ENCODE measurements at regions not wholly inside any gene's neighbourhood (a gene's known extent, or its start where the extent isn't known, plus 50 kb on each side); places are given as distances from the start of the nearest gene placed in this dataset.

DNA sequence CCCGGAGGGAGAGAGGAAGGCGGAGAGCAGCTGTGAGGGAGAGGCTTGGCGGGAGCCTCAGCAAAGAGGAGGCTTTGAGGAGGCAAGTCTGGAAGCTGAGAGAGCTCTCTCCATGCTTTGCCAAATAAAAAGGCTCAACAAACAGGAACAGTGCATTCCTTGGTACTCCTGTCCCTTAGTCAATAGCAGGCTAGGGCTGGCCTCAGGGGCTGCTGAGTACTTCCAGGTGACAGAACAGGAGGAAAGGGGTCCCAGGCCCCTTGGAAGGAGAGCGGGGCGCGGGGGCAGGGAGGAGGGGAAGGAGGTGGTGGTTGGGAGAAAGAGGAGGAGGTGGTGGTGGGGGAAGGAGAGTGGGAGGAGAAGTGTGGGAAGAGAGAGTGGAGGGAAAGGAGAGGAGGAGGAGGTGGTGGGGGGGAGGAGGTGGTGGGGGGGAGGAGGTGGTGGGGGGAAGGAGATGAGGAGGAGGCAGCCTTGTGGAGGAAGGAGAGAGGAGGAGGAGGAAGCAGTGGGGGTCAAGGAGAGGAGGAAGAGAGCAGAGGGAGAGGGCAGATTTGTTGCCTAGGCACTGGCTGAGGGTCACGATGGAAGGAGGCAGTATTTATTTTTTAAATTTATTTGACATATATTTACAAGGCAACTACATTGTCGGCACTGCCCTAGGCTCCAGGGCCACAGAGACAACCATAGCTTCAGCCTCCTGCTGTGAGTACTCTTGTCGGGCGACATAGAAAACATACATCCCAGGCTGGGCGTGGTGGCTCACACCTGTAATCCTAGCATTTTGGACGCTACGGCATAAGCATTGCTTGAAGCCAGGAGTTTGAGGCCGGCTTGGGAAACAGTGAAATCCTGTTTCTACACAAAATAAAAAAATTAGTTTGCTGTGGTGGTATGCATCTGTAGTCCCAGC lies 74.2 kb upstream of the ZBED5 start:
- no peaks in the 10 kb centered on the region for H3K36me3 Mint-ChIP-seq (ENCODE audit: low read depth)
- H3K4me3 Mint-ChIP-seq: peak overlapping the region; percentile 75
- H3K4me1 Mint-ChIP-seq: peaks cover 8% of the 10 kb centered on the region
- H3K27ac Mint-ChIP-seq: no peak overlapping the region
- ATAC-seq (replicated peaks): no peak
- H3K9me3 Mint-ChIP-seq: no peaks in the 10 kb centered on the region
- H3K27me3 Mint-ChIP-seq: peaks cover 18% of the 10 kb centered on the region

DNA sequence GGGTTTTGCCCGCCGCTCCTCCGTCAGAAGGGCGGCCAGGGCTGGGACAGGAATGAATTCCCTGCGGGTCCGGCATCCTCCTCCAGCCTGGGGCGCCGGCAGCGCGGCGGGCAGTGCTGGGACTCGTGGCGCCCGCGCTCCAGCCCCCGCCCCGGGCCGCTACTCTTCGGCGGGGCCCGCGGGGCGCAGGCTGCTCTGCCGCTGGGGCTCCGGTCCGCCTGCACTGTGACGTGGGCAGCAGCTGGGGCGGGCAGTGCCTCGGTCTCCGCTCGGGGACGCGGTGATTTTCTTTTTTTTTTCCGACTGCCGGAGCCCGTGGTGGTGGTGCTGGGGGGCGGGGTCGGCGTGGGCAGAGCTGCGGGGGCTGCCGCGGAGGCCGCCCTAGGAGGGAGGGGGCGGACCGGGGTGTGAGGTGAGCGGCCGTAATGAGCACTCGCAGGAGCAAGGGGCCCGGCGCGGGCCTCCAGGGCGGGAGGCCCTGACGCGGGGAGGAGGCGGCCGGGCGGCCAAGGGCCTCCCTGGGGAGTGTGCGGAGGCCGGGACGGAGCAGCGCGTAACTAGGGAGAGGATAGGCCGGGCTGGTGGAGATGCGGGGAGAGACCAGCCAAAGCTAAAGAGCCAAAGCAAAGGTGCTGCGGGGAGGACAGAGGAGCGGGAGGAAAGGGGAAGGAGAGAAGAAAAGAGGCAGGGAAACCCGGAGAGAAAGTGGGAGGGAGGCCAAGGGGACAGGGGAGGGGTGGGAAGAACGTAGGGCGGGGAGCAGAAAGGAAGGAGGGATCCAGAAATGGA lies 73.3 kb upstream of the ZBED5 start:
- no peak overlapping the region for H3K27ac Mint-ChIP-seq
- peak overlapping the region; percentile 75 for H3K4me3 Mint-ChIP-seq
- no peaks in the 10 kb centered on the region for H3K9me3 Mint-ChIP-seq
- H3K36me3 Mint-ChIP-seq (ENCODE audit: low read depth): no peaks in the 10 kb centered on the region
- peak; percentile 68 for ATAC-seq (replicated peaks)
- H3K4me1 Mint-ChIP-seq: peaks cover 8% of the 10 kb centered on the region
- peaks cover 18% of the 10 kb centered on the region for H3K27me3 Mint-ChIP-seq

- ATAC-seq (replicated peaks): no peak
Measured at GRCh38 chr11:10930224-10930971, 72.5 kb upstream of the ZBED5 start.

GRCh38 chr11:10927538-10927937 lies 69.7 kb upstream of the ZBED5 start:
- H3K36me3 Mint-ChIP-seq (ENCODE audit: low read depth): no peaks in the 10 kb centered on the region
- H3K9me3 Mint-ChIP-seq: no peaks in the 10 kb centered on the region
- no peaks in the 10 kb centered on the region for H3K4me1 Mint-ChIP-seq
- peaks cover 10% of the 10 kb centered on the region for H3K27me3 Mint-ChIP-seq
- ATAC-seq (replicated peaks): no peak
- no peak overlapping the region for H3K4me3 Mint-ChIP-seq
- H3K27ac Mint-ChIP-seq: no peak overlapping the region

More at GRCh38 chr11:10930224-10930971, 72.5 kb upstream of the ZBED5 start:
- no peak overlapping the region for H3K27ac Mint-ChIP-seq
- peak overlapping the region; percentile 75 for H3K4me3 Mint-ChIP-seq
- no peaks in the 10 kb centered on the region for H3K36me3 Mint-ChIP-seq (ENCODE audit: low read depth)
- H3K4me1 Mint-ChIP-seq: peaks cover 8% of the 10 kb centered on the region
- no peaks in the 10 kb centered on the region for H3K9me3 Mint-ChIP-seq
- H3K27me3 Mint-ChIP-seq: peaks cover 18% of the 10 kb centered on the region

DNA sequence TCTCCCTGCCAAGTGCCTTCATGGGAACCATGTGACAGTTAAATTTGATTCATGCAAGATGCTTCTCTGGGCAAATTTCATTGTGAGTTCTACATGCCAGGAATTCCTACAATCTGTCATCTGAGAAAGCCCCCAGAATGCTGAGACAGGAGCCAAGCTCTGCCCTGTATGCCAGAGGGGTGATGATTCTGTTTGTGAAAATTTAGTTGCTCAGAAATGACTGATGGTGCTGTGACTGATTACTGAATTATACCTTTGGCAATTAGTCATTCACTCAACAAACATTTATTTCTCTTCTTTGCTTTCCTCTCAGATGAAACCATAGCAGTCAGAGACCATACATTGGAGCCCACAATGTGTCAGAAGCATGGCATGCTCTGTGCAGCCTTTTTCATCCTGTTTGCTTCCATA lies 69.0 kb upstream of the ZBED5 start:
- ATAC-seq (replicated peaks): peak; percentile 65
- H3K4me1 Mint-ChIP-seq: no peaks in the 10 kb centered on the region
- H3K27me3 Mint-ChIP-seq: peaks cover 9% of the 10 kb centered on the region
- no peaks in the 10 kb centered on the region for H3K9me3 Mint-ChIP-seq
- H3K36me3 Mint-ChIP-seq (ENCODE audit: low read depth): no peaks in the 10 kb centered on the region
- no peak overlapping the region for H3K4me3 Mint-ChIP-seq
- H3K27ac Mint-ChIP-seq: no peak overlapping the region

DNA sequence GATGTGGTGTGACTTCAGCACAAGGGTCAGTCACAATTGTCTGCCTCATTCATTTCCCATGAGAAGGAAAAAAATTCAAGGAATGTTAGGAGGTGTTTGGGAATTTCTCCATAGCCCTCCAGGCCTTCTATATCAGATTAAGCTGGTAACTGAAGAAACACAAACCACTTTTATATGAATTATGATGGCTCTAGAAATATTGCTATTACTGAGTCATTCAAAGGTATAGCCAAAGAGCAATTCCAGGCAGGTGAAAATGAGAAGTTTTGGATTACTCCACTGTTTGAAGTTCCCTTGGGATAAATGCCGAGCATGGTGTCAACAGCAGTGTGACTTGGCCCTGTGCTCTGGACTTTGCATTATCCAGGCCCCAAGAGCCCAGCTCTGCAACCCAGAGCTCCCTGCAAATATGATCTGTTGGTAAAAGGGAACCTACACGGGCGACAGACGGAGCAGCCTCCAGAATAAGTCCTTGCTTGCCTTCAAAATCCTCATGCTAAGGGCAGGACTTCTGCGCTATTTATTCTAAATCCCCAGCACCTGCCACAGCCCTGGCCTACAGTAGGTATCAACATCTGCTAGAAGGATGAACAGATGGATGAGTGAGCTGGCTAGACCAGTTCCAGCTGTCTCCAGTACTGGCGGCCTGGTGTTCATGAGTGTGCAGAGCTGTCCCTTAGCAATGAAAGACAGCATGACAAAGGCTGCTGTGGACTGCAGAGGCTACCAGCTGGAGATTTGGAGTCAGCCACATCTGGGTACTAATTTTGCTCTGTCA lies 67.5 kb upstream of the ZBED5 start:
- H3K27me3 Mint-ChIP-seq: peaks cover 5% of the 10 kb centered on the region
- no peaks in the 10 kb centered on the region for H3K9me3 Mint-ChIP-seq
- no peak for ATAC-seq (replicated peaks)

GRCh38 chr11:10923882-10924281 lies 66.0 kb upstream of the ZBED5 start:
- ATAC-seq (replicated peaks): no peak
- Mint-ChIP-seq H3K9me3 (no peaks in the 10 kb centered on the region), H3K4me3 (no peak overlapping the region), H3K27ac (no peak overlapping the region), H3K36me3 (ENCODE audit: low read depth) (no peaks in the 10 kb centered on the region), H3K4me1 (no peaks in the 10 kb centered on the region), H3K27me3 (peaks cover 5% of the 10 kb centered on the region)

More for the DNA sequence above, 67.5 kb upstream of the ZBED5 start:
- Mint-ChIP-seq H3K4me1 (no peaks in the 10 kb centered on the region), H3K4me3 (no peak overlapping the region), H3K36me3 (ENCODE audit: low read depth) (no peaks in the 10 kb centered on the region), H3K27ac (no peak overlapping the region)

DNA sequence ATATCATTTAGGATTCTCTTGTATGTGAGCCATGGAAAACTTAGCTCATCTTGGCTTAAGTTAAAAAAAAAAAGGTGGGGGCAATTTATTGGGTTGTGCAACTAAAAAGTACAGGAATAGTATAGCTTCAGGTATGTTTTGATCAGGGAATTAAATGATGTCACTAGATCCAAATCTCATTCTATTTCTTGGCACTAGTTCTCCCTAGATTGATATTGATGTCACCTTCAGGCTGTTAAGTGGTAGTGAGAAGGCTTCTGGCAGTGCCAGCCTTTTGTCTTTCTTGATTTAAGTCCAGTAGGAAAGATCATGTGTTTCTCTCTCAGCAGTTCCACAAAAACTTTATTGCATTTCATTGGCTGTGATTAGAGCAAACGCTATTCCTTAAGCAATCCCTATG lies 65.0 kb upstream of the ZBED5 start:
- ATAC-seq (replicated peaks): no peak
- H3K9me3 Mint-ChIP-seq: peaks cover 6% of the 10 kb centered on the region
- no peaks in the 10 kb centered on the region for H3K27me3 Mint-ChIP-seq
- no peaks in the 10 kb centered on the region for H3K36me3 Mint-ChIP-seq (ENCODE audit: low read depth)
- H3K4me1 Mint-ChIP-seq: no peaks in the 10 kb centered on the region
- H3K27ac Mint-ChIP-seq: no peak overlapping the region
- no peak overlapping the region for H3K4me3 Mint-ChIP-seq

GRCh38 chr11:10920875-10921274 lies 63.0 kb upstream of the ZBED5 start:
- no peak for ATAC-seq (replicated peaks)
- peaks cover 13% of the 10 kb centered on the region for H3K9me3 Mint-ChIP-seq
- H3K4me1 Mint-ChIP-seq: no peaks in the 10 kb centered on the region
- H3K4me3 Mint-ChIP-seq: no peak overlapping the region
- no peaks in the 10 kb centered on the region for H3K36me3 Mint-ChIP-seq (ENCODE audit: low read depth)
- H3K27ac Mint-ChIP-seq: no peak overlapping the region
- H3K27me3 Mint-ChIP-seq: no peaks in the 10 kb centered on the region

GRCh38 chr11:10920205-10920604 lies 62.4 kb upstream of the ZBED5 start:
- Mint-ChIP-seq H3K36me3 (ENCODE audit: low read depth) (no peaks in the 10 kb centered on the region), H3K9me3 (peaks cover 13% of the 10 kb centered on the region), H3K27me3 (no peaks in the 10 kb centered on the region), H3K4me3 (no peak overlapping the region), H3K27ac (no peak overlapping the region), H3K4me1 (no peaks in the 10 kb centered on the region)
- ATAC-seq (replicated peaks): no peak

DNA sequence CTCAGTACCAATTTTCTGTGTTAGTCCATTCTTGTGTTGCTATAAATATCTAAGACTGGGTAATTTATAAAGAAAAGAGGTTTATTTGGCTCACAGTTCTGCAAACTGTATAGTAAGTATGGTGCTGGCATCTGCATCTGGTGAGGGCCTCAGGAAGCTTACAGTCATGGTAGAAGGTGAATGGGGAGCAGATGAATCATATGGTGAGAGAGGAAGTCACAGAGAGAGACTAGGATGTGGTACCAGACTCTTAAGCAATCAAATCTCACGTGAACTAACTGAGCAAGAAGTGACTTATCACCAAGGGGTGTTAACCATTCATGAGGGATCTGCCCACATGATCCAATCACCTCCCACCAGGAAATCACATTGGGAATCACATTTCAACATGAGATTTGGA lies 60.8 kb upstream of the ZBED5 start:
- no peak overlapping the region for H3K4me3 Mint-ChIP-seq
- H3K27ac Mint-ChIP-seq: no peak overlapping the region
- H3K36me3 Mint-ChIP-seq (ENCODE audit: low read depth): no peaks in the 10 kb centered on the region
- no peaks in the 10 kb centered on the region for H3K4me1 Mint-ChIP-seq
- H3K27me3 Mint-ChIP-seq: no peaks in the 10 kb centered on the region
- ATAC-seq (replicated peaks): peak; percentile 44
- peaks cover 13% of the 10 kb centered on the region for H3K9me3 Mint-ChIP-seq

GRCh38 chr11:10918275-10918674 lies 60.4 kb upstream of the ZBED5 start:
- no peaks in the 10 kb centered on the region for H3K36me3 Mint-ChIP-seq (ENCODE audit: low read depth)
- no peak overlapping the region for H3K27ac Mint-ChIP-seq

DNA sequence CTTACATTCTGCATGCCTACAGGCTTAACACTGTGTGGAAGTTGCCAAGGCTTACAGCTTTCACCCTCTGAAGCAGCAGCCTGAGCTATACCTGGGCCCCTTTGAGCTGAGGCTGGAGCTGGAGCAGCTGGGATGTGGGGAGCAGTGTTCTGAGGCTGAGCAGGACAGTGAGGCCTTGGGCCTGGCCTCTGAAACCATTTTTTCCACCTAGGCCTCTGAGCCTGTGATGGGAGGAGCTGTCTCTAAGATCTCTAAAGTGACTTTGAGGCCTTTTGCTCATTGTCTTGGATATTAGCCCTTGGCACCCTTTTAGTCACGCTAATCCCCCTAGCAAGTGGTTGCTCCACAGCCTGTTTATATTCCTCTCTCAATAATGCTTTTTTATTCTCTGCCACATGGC lies 59.9 kb upstream of the ZBED5 start:
- no peak overlapping the region for H3K27ac Mint-ChIP-seq
- H3K4me3 Mint-ChIP-seq: no peak overlapping the region
- no peak for ATAC-seq (replicated peaks)
- H3K36me3 Mint-ChIP-seq (ENCODE audit: low read depth): no peaks in the 10 kb centered on the region
- H3K27me3 Mint-ChIP-seq: no peaks in the 10 kb centered on the region
- peaks cover 13% of the 10 kb centered on the region for H3K9me3 Mint-ChIP-seq
- H3K4me1 Mint-ChIP-seq: no peaks in the 10 kb centered on the region

More at GRCh38 chr11:10918275-10918674, 60.4 kb upstream of the ZBED5 start:
- peaks cover 13% of the 10 kb centered on the region for H3K9me3 Mint-ChIP-seq
- ATAC-seq (replicated peaks): no peak
- H3K4me1 Mint-ChIP-seq: no peaks in the 10 kb centered on the region
- H3K27me3 Mint-ChIP-seq: no peaks in the 10 kb centered on the region
- H3K4me3 Mint-ChIP-seq: no peak overlapping the region

DNA sequence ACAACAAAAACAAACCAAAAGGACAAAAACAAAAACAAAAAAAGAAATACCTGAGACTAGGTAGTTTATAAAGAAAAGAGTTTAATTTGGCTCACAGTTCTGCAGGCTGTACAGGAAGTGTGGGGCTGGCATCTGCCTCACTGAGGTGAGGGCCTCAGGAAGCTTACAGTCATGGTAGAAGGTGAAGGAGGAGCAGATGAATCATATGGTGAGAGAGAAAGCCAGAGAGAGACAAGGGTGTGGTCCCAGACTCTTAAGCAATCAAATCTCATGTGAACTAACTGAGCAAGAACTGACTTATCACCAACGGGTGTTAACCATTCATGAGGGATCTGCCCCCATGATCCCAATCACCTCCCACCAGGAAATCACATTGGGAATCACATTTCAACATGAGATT lies 58.8 kb upstream of the ZBED5 start:
- Mint-ChIP-seq H3K4me1 (no peaks in the 10 kb centered on the region), H3K27me3 (peaks cover 1% of the 10 kb centered on the region), H3K36me3 (ENCODE audit: low read depth) (no peaks in the 10 kb centered on the region), H3K9me3 (peaks cover 13% of the 10 kb centered on the region), H3K27ac (no peak overlapping the region), H3K4me3 (no peak overlapping the region)
- peak; percentile 70 for ATAC-seq (replicated peaks)
